ENCODE measurements at regions not wholly inside any gene's neighbourhood (a gene's known extent, or its start where the extent isn't known, plus 50 kb on each side); places are given as distances from the start of the nearest gene placed in this dataset.
"Not testable (repeated sequence)": the region's sequence is repeated elsewhere in the genome, so short reads cannot be mapped to it uniquely, and the experiment has no call there.

GRCh38 chr2:62654876-62655359 lies 50.6 kb upstream of the EHBP1 start:
- H3K27ac ChIP-seq, result no peak overlapping the region
- no peak for TF ChIP-seq FOXP2 (optimal IDR thresholded peaks at IDR 0.05; ENCODE audit: control extremely low read depth, extremely low read length, insufficient read depth)
- DNase-seq (ENCODE audit: low read depth, low spot score), result no peak
- no peak overlapping the region for H3K9ac ChIP-seq (ENCODE audit: insufficient read length)
- no peaks in the 10 kb centered on the region for H3K36me3 ChIP-seq (ENCODE audit: insufficient read depth, low read length)
- H3K9me3 ChIP-seq (ENCODE audit: low read depth, low read length), result no peaks in the 10 kb centered on the region
- H3K4me3 ChIP-seq, result no peak overlapping the region

DNA sequence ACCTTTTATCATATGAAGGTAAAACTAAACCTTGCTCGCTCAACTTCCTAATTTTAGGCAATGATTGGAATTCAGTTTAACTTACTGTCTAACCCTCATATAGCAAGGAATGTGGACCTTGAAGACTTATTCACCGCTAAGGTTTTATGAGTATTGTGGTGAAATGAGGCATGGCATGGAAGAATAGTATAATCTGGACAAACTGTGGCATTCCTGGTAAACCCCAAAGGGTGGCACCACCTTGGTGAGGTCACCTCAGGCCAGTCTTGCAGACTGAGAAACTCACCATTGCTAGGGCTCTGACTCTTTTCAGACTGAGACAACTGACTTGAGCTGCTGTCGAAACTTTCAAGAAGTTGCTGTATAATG lies 51.1 kb upstream of the EHBP1 start:
- H3K4me3 ChIP-seq, result no peak overlapping the region
- no peaks in the 10 kb centered on the region for H3K36me3 ChIP-seq (ENCODE audit: insufficient read depth, low read length)
- H3K27ac ChIP-seq, result no peak overlapping the region
- no peak overlapping the region for H3K9ac ChIP-seq (ENCODE audit: insufficient read length)
- TF ChIP-seq POLR2AphosphoS5 (IDR thresholded peaks at IDR 0.05; ENCODE audit: borderline replicate concordance, low read depth, low read length) (no peak), EZH2 (IDR thresholded peaks at IDR 0.05) (no peak), FOXP2 (optimal IDR thresholded peaks at IDR 0.05; ENCODE audit: control extremely low read depth, extremely low read length, insufficient read depth) (no peak)
- no peak for DNase-seq (ENCODE audit: low read depth, low spot score)
- no peaks in the 10 kb centered on the region for H3K9me3 ChIP-seq (ENCODE audit: low read depth, low read length)

- Histone ChIP-seq H3K9me3 (ENCODE audit: low read depth, low read length) (no peaks in the 10 kb centered on the region), H3K4me3 (no peak overlapping the region), H3K9ac (ENCODE audit: insufficient read length) (no peak overlapping the region), H3K36me3 (ENCODE audit: insufficient read depth, low read length) (no peaks in the 10 kb centered on the region), H3K27ac (no peak overlapping the region)
- DNase-seq (ENCODE audit: low read depth, low spot score), result no peak
- TF ChIP-seq POLR2AphosphoS5 (IDR thresholded peaks at IDR 0.05; ENCODE audit: borderline replicate concordance, low read depth, low read length), result no peak
- no peak for TF ChIP-seq FOXP2 (optimal IDR thresholded peaks at IDR 0.05; ENCODE audit: control extremely low read depth, extremely low read length, insufficient read depth)
- TF ChIP-seq EZH2 (IDR thresholded peaks at IDR 0.05), result no peak
Observed at GRCh38 chr2:62653582-62654422, 51.7 kb upstream of the EHBP1 start.

DNA sequence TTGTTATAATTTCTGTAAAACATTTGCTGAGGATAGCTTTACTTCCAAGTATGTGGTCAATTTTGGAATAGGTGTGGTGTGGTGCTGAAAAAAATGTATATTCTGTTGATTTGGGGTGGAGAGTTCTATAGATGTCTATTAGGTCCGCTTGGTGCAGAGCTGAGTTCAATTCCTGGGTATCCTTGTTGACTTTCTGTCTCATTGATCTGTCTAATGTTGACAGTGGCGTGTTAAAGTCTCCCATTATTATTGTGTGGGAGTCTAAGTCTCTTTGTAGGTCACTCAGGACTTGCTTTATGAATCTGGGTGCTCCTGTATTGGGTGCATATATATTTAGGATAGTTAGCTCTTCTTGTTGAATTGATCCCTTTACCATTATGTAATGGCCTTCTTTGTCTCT lies 56.4 kb upstream of the EHBP1 start:
- H3K36me3 ChIP-seq (ENCODE audit: insufficient read depth, low read length); H3K9ac ChIP-seq (ENCODE audit: insufficient read length); H3K4me3 ChIP-seq; DNase-seq (ENCODE audit: low read depth, low spot score); H3K9me3 ChIP-seq (ENCODE audit: low read depth, low read length); H3K27ac ChIP-seq: not testable (repeated sequence)

GRCh38 chr2:62643100-62643471 lies 62.4 kb upstream of the EHBP1 start:
- no peak overlapping the region for H3K27ac ChIP-seq
- no peak for TF ChIP-seq POLR2AphosphoS5 (IDR thresholded peaks at IDR 0.05; ENCODE audit: borderline replicate concordance, low read depth, low read length)
- TF ChIP-seq EZH2 (IDR thresholded peaks at IDR 0.05), result no peak
- TF ChIP-seq FOXP2 (optimal IDR thresholded peaks at IDR 0.05; ENCODE audit: control extremely low read depth, extremely low read length, insufficient read depth), result no peak

GRCh38 chr2:62642429-62643099 lies 62.9 kb upstream of the EHBP1 start:
- Histone ChIP-seq H3K4me3 (no peak overlapping the region), H3K36me3 (ENCODE audit: insufficient read depth, low read length) (no peaks in the 10 kb centered on the region), H3K9ac (ENCODE audit: insufficient read length) (no peak overlapping the region), H3K27ac (no peak overlapping the region), H3K9me3 (ENCODE audit: low read depth, low read length) (no peaks in the 10 kb centered on the region)
- no peak for TF ChIP-seq FOXP2 (optimal IDR thresholded peaks at IDR 0.05; ENCODE audit: control extremely low read depth, extremely low read length, insufficient read depth)
- no peak for TF ChIP-seq EZH2 (IDR thresholded peaks at IDR 0.05)
- no peak for TF ChIP-seq POLR2AphosphoS5 (IDR thresholded peaks at IDR 0.05; ENCODE audit: borderline replicate concordance, low read depth, low read length)
- DNase-seq (ENCODE audit: low read depth, low spot score), result no peak

More at GRCh38 chr2:62643100-62643471, 62.4 kb upstream of the EHBP1 start:
- Histone ChIP-seq H3K36me3 (ENCODE audit: insufficient read depth, low read length) (no peaks in the 10 kb centered on the region), H3K9ac (ENCODE audit: insufficient read length) (no peak overlapping the region), H3K9me3 (ENCODE audit: low read depth, low read length) (no peaks in the 10 kb centered on the region), H3K4me3 (no peak overlapping the region)
- DNase-seq (ENCODE audit: low read depth, low spot score), result no peak

DNA sequence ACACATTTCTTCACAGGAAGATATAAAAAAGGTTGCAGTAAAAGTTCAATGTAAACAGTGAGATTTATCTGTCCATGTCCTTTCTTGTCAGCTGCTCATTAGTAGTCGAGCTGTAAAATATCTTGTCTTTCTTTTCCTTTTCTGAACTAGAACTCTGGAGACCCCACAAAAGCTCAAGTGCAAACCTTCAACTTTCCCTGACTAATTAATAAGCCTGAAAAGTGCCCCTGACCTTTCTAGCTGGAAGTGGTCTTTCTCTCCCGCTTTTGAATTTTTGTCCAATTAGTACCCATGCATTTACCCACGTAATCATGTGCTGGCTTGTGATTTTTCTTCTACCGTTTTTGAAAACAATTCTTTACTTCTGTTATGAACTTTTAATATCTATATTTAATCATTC lies 63.6 kb upstream of the EHBP1 start:
- H3K36me3 ChIP-seq (ENCODE audit: insufficient read depth, low read length), result no peaks in the 10 kb centered on the region
- H3K9me3 ChIP-seq (ENCODE audit: low read depth, low read length), result no peaks in the 10 kb centered on the region
- no peak for TF ChIP-seq POLR2AphosphoS5 (IDR thresholded peaks at IDR 0.05; ENCODE audit: borderline replicate concordance, low read depth, low read length)
- no peak for TF ChIP-seq FOXP2 (optimal IDR thresholded peaks at IDR 0.05; ENCODE audit: control extremely low read depth, extremely low read length, insufficient read depth)
- no peak for TF ChIP-seq EZH2 (IDR thresholded peaks at IDR 0.05)
- no peak for DNase-seq (ENCODE audit: low read depth, low spot score)
- no peak overlapping the region for H3K9ac ChIP-seq (ENCODE audit: insufficient read length)
- peak overlapping the region; percentile 69; the same call in 1 of the 2 replicates for H3K27ac ChIP-seq
- H3K4me3 ChIP-seq, result peak overlapping the region; percentile 44

DNA sequence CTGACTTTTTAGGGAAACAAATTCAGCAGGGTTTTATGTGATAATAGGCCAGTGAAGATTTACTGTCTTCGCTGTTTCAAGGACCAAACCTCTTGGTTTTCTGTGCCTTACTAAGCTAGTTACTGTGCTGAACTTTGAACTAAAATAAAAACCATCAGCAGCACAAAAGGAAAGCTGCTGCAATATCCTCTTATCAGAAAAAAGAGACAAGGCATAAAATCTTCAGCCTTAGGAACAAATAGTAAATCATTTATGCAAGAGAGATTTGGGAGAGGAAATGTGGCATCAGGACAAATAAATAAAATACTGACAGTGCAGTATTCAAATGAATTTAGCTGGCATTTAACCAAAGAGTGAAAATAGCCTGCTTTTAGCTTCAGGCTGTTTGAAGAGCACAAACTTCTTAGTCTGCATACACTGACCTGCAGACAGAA lies 64.1 kb upstream of the EHBP1 start:
- no peak for TF ChIP-seq FOXP2 (optimal IDR thresholded peaks at IDR 0.05; ENCODE audit: control extremely low read depth, extremely low read length, insufficient read depth)
- TF ChIP-seq POLR2AphosphoS5 (IDR thresholded peaks at IDR 0.05; ENCODE audit: borderline replicate concordance, low read depth, low read length), result peak; percentile 66; the same call in 1 of the 2 replicates
- H3K36me3 ChIP-seq (ENCODE audit: insufficient read depth, low read length), result no peaks in the 10 kb centered on the region
- H3K4me3 ChIP-seq, result peak overlapping the region; percentile 44
- DNase-seq (ENCODE audit: low read depth, low spot score), result peak; percentile 93
- H3K9ac ChIP-seq (ENCODE audit: insufficient read length), result no peak overlapping the region
- H3K9me3 ChIP-seq (ENCODE audit: low read depth, low read length), result no peaks in the 10 kb centered on the region
- peak overlapping the region; percentile 69 for H3K27ac ChIP-seq

Measured in SK-N-MC (cell line).